Left ventricle myocardium inferior (tissue), 1 donor: ENCODE measurements at regions not wholly inside any gene's neighbourhood (a gene's known extent, or its start where the extent isn't known, plus 50 kb on each side); places are given as distances from the start of the nearest gene placed in this dataset.

Experiments
- DNase-seq: peaks from one replicate; pipeline ENCODE4 v3.0.0-alpha.2; 2020
- H3K27ac ChIP-seq: fragments of 200-600 bp; replicated peaks from 2 replicates; pipeline ENCODE4 v1.8.0; 2021
- H3K27me3 ChIP-seq: fragments of 200-600 bp; 2 replicates; pipeline ENCODE4 v1.8.0; 2021; ENCODE audit warnings: low read depth
- H3K36me3 ChIP-seq: fragments of 200-600 bp; 2 replicates; pipeline ENCODE4 v1.8.0; 2021
- H3K4me1 ChIP-seq: fragments of 200-600 bp; 2 replicates; pipeline ENCODE4 v1.8.0; 2021
- H3K4me3 ChIP-seq: fragments of 200-600 bp; 2 replicates; pipeline ENCODE4 v1.8.0; 2021; ENCODE audit warnings: mild to moderate bottlenecking, moderate library complexity
- H3K9me3 ChIP-seq: fragments of 200-600 bp; replicated peaks from 2 replicates; pipeline ENCODE4 v1.8.0; 2021
- intact Hi-C: fragments of 100-400 bp; cut with micrococcal nuclease; formaldehyde crosslinking; loops from one replicate; pipeline ENCODE4 v1.11.0; 2022
- TF ChIP-seq, protein P1 (sequence below): fragments of 200-600 bp; IDR thresholded peaks from 2 replicates; pipeline ENCODE4 v1.8.0; 2021; ENCODE audit warnings: antibody characterized with exemption, mild to moderate bottlenecking, borderline replicate concordance
- donor health status: DM: no; HTN: yes; CAD: no; lungs with severe emphysema.

DNA sequence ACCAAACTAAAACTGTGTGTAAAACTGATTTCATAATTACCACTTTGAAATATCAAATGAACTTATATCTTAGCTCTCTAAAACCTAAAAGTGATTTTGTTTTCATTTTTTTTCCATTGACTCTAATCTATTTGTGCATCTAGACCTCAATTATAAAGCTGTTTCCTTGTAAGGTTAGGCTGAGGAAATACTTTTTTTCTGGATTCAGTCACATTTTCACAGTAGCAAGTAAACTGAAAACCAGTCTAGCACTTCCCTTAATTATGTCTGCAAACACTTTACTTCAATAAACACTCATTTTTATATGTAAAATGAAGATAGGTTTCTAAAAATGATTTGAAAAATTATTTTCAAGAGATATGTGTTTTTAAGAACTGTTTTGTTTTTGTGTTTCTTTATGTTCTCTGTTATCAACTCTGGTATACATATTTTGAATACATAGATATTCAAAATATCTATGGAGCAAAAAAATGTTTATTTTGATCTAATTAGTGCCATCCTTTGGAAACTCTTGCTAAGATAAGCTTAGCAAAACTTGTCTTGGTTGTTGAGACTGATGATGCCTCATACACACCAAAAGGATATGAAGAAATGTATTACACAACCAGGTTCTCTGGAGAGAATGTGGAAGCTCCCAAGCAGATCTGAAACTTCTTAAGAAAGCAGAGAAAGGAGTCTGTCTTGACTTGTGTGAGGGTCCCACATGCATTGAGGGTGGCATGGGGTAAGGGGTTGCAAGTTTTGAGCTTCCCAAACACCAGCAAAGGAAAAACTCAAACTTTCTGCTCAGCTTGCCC, 1887.4 kb downstream of the PCDH9 start:
- H3K9me3 ChIP-seq: peaks cover 19% of the 10 kb centered on the region
- no peak overlapping the region for H3K4me3 ChIP-seq
- TF ChIP-seq, protein P1, sequence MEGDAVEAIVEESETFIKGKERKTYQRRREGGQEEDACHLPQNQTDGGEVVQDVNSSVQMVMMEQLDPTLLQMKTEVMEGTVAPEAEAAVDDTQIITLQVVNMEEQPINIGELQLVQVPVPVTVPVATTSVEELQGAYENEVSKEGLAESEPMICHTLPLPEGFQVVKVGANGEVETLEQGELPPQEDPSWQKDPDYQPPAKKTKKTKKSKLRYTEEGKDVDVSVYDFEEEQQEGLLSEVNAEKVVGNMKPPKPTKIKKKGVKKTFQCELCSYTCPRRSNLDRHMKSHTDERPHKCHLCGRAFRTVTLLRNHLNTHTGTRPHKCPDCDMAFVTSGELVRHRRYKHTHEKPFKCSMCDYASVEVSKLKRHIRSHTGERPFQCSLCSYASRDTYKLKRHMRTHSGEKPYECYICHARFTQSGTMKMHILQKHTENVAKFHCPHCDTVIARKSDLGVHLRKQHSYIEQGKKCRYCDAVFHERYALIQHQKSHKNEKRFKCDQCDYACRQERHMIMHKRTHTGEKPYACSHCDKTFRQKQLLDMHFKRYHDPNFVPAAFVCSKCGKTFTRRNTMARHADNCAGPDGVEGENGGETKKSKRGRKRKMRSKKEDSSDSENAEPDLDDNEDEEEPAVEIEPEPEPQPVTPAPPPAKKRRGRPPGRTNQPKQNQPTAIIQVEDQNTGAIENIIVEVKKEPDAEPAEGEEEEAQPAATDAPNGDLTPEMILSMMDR: no peak
- H3K36me3 ChIP-seq: no peaks in the 10 kb centered on the region
- no peak overlapping the region for H3K27ac ChIP-seq
- DNase-seq: no peak
- H3K4me1 ChIP-seq: no peaks in the 10 kb centered on the region
- intact Hi-C loops: no loop called here
- no peaks in the 10 kb centered on the region for H3K27me3 ChIP-seq

DNA sequence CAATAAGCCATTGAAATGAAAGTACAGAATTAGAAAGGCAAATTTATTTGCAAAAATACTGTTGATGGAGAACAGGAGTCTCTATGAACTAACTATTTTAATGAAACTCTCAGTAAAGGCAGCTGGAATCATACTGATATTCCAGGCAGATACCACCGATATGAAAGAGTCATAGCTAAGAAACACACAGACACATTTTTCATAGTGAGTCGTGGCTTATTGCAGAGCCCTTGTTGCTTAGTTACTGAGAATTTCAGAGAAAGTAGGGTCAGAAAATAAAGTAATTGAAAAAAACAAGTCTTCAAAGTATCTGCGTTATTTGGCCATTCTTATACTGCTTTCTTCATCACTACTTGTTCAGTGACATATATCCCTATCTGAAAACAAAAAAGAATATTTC, 1890.9 kb downstream of the PCDH9 start:
- Histone ChIP-seq H3K4me3 (no peak overlapping the region), H3K27ac (no peak overlapping the region), H3K4me1 (no peaks in the 10 kb centered on the region), H3K36me3 (no peaks in the 10 kb centered on the region), H3K27me3 (no peaks in the 10 kb centered on the region), H3K9me3 (no peaks in the 10 kb centered on the region)
- intact Hi-C loops: no loop called here
- TF ChIP-seq, protein P1: no peak
- DNase-seq: no peak

DNA sequence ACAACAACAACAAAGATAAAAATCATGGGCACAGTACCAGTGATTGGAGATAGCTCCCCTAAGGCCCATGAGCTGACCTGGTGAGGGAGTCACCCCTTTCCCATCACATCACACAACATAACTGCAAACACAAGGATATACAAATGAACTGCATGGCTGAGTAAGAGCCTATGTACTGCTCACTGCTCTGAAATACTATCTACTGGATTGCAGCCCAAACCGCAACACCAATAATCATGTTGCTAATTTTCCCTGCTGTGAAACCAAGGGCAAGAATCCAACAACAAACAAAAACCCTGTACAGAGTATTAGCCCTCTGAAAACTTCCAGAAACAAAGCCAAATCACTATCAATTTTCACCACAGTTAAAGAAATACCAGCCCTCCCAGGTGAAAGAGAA, 1893.2 kb downstream of the PCDH9 start:
- Histone ChIP-seq H3K27me3 (no peaks in the 10 kb centered on the region), H3K4me1 (no peaks in the 10 kb centered on the region), H3K36me3 (no peaks in the 10 kb centered on the region), H3K4me3 (no peak overlapping the region), H3K9me3 (no peaks in the 10 kb centered on the region), H3K27ac (no peak overlapping the region)
- DNase-seq: no peak
- TF ChIP-seq, protein P1: no peak
- intact Hi-C loops: no loop called here

DNA sequence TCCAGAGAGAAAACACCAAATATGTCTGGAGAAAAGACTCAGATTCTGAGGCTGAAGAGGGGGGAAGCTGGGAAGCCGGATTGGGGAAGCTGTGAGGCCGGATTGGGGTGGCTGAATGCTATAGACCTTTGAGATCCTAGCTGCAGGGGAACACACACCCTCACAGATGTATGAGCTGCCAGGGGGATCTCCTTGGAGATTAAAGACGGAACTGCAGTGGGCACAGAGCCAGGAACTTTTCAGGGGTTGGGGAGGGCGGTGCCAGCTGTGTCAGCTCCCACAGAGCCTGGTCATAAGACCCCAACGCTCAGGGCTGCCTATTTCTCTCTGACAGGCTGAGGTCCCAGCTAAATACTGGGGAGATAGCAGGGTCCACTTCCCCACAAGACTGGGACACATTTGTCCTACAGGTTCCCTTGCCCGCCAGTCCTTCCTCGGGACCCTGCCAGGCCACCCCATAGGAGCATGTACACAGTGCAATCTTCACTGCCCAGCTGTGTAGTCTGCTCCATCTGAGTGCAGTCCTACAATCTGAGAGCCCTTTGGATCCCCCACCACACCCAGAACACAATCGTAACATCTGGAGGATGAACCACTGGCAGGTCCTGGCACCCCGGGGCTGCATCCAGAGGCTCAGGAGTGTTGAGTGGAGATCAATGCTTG, 1893.9 kb downstream of the PCDH9 start:
- H3K4me3 ChIP-seq: no peak overlapping the region
- intact Hi-C loops: no loop called here
- H3K9me3 ChIP-seq: no peaks in the 10 kb centered on the region
- no peaks in the 10 kb centered on the region for H3K4me1 ChIP-seq
- no peaks in the 10 kb centered on the region for H3K27me3 ChIP-seq
- no peak overlapping the region for H3K27ac ChIP-seq
- TF ChIP-seq, protein P1: no peak
- H3K36me3 ChIP-seq: no peaks in the 10 kb centered on the region
- DNase-seq: no peak

DNA sequence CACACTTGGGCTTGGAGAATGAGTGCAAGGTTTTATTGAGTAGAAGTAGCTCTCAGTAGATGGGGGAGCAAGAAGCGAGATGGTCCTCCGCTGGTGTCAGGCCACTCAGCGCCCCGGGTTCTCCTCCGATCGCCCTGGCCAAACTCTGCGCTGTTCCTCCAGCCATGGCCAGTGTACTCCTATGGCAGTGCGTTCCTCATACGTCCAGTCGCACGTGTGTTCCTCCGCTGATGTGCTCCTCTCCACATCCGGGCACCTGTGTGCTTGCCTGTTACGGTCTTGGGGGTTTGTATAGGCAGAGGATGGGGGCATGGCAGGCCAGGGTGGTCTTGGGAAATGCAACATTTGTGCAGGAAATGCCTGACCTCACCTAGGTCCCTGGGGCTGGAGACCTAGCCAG, 1899.4 kb downstream of the PCDH9 start:
- H3K27me3 ChIP-seq: no peaks in the 10 kb centered on the region
- TF ChIP-seq, protein P1: no peak
- no peak overlapping the region for H3K27ac ChIP-seq
- no peaks in the 10 kb centered on the region for H3K36me3 ChIP-seq
- no peaks in the 10 kb centered on the region for H3K9me3 ChIP-seq
- no peak for DNase-seq
- no peaks in the 10 kb centered on the region for H3K4me1 ChIP-seq
- H3K4me3 ChIP-seq: no peak overlapping the region
- intact Hi-C loops: no loop called here
